Esophagus squamous epithelium (tissue), 4 donors: ENCODE measurements at regions not wholly inside any gene's neighbourhood (a gene's known extent, or its start where the extent isn't known, plus 50 kb on each side); places are given as distances from the start of the nearest gene placed in this dataset.

Source experiments
- CTCF ChIP-seq, 6 experiments: fragments of 450-650 bp in 4 of 6; fragments of 200-600 bp in 2 of 6; sonication (generic) in 2 of 6; IDR thresholded peaks; one replicate each; pipeline ENCODE4 v1.5.1; 2016 to 2019; ENCODE audit warnings: antibody characterized with exemption in 6 of 6, mild to moderate bottlenecking in 4 of 6, moderate library complexity in 4 of 6
- POLR2A ChIP-seq, 4 donors: fragments of 450-650 bp; IDR thresholded peaks; one replicate each; pipeline ENCODE4 v1.6.1; 2017; ENCODE audit warnings: antibody characterized with exemption in 4 of 4, mild to moderate bottlenecking in 4 of 4, moderate library complexity in 3 of 4

GRCh38 chr5:165334201-165334600 is 1828.8 kb downstream of the MAT2B start:
- TF ChIP-seq CTCF (IDR thresholded peaks at IDR 0.05) (no peak), POLR2A (IDR thresholded peaks at IDR 0.05) (no peak)
